NCI-H1436 (cell line): ENCODE measurements at regions not wholly inside any gene's neighbourhood (a gene's known extent, or its start where the extent isn't known, plus 50 kb on each side); places are given as distances from the start of the nearest gene placed in this dataset.

ENCODE experiments used
- DNase-seq: peaks from one replicate; lab custom pipeline; 2025; lab: John Stamatoyannopoulos, UW

- DNase-seq = no peak
Observed at GRCh38 chr4:60020389-60020788, 1179.7 kb upstream of the ADGRL3 start.

DNA sequence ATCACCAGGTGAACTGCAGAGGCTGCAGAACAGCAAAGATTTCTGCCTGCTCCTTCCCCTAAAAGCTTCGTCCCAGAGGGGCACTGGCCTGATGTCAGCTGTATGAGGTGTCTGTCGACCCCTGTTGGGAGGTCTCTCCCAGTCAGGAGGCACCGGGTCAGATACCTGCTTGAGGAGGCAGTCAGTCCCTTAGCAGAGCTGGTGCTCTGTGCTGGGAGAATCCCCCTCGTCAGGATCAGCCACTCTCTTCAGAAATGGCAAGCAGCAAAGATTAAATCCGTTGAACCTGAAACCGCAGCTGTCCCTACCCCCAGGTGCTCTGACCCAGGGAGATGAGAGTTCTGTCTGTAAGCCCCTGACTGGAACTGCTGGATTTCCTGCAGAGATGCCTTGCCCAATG, 1166.3 kb upstream of the ADGRL3 start:
- DNase-seq = no peak

DNA sequence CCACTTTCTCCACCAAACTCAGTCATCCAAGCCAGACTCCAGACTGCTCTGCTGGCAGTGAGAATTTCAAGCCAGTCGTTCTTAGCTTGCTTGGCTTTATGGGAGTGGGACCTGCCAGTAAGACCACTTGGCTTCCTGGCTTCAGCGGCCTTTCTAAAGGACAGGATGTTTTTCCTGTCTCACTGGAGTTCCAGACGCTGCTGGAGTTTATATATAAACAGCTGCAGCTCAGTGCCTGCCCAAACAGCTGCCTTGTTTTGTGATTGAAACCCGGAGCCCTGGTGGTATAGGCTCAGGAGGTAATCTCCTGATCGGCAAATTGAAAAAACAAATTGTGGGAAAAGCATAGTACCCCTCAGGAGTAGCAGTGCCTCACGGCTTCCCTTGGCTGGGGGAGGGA, 1165.8 kb upstream of the ADGRL3 start:
- no peak for DNase-seq

DNA sequence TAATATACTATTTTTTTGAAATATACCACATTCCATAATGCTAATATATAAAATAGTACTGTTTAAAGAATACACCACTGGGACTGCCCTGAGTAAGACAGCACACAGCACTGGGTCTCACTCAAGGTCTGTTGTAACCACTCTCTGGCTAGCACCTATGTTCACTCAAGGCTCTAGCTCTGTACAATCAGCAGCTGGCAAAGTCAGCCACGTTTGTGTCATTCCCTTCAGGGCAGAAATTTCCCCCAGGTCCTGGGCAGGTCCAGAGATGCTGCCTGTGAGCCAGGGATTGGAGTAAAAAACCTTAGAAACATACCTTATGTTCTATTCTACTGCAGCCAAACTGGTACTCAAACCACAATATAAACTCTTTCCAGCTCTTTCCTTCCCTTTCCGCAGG, 1160.2 kb upstream of the ADGRL3 start:
- no peak for DNase-seq

DNA sequence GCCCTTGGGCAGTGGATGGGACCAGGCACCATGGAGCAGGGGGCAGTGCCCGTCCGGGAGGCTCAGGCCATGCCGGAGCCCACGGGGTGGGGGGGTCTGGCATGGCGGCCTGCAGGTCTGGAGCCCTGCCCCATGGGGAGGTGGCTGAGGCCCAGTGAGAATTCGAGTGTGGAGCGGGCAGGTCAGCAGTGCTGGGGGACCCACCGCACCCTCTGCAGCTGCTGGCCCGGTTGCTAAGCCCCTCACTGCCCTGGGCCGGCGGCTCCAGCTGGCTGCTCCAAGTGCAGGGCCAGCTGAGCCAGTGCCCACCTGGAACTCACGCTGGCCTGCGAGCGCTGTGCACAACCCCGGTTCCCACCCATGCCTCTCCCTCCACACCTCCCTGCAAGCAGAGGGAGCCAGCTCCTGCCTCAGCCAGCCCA, 1157.9 kb upstream of the ADGRL3 start:
- no peak for DNase-seq

GRCh38 chr4:60042941-60043340, 1157.2 kb upstream of the ADGRL3 start:
- DNase-seq = no peak

GRCh38 chr4:60078984-60079383, 1121.1 kb upstream of the ADGRL3 start:
- DNase-seq = no peak

- no peak for DNase-seq
Observed at GRCh38 chr4:60081839-60082238, 1118.3 kb upstream of the ADGRL3 start.

DNA sequence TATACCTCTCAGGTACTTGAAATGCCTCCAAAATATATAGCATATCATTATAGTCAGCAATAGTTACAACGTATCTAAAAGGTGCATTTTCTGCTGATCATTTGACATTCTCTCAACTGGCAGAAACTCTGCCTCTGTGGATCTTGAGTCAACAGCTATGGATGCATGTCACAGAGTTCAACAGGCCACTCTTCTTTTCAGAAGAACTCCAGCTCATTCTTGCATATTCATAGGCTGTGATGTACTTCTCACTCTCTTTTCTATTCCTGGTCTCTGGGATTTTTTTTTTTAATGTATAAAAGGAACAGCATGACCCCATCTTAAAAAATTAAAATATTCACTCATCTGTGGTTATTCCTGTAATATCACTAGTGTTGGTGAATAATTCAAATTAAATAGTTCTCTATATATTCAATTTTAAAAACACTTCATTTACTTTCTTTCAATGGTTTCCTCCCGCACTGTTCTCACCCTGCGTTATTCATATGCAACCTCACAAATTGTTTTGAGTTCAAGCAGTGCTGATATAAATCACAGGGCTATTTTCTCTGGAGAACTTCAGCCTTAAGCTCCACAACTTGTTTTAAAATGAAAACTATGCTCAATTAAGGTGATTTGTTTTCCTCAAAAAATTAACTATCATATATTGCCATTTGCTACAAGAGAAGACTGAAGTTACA, 1111.2 kb upstream of the ADGRL3 start:
- DNase-seq = no peak

GRCh38 chr4:60089546-60090273, 1110.4 kb upstream of the ADGRL3 start:
- no peak for DNase-seq

DNA sequence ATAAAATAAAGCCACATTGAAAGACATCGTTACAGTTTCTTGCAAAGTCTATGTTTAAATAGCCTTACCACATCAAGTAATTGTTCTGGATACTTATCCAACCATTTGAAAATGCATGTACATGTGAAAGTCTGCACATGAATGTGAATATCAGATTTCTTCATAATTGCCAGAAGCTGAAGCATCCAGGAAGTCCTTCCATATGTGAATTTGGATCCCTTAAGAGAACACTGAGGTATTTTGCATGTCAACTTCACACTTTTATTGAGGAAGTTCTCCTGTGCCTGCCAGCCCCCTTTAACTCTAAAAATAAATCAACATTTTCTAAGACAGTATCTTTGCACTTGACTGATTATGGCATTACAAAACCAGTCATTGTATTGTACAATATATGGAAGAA, 1103.5 kb upstream of the ADGRL3 start:
- no peak for DNase-seq

DNA sequence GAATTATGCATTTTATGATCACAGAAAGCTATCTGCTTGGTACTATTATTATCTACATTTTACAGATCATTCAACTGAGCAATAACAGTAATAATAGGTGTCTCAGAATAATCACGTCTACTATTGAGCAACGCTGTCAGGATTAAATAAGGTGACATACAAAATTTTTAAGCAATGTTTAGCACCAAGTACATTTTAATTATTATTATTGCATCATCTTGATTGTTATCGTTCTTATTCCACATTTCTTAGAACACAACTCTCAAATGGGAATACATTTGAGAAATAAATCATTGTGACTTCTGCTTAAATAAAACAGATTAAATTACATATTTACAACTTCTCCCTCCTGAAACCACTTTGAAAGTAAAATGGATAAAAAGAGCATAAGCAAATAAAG, 1083.5 kb upstream of the ADGRL3 start:
- no peak for DNase-seq

DNA sequence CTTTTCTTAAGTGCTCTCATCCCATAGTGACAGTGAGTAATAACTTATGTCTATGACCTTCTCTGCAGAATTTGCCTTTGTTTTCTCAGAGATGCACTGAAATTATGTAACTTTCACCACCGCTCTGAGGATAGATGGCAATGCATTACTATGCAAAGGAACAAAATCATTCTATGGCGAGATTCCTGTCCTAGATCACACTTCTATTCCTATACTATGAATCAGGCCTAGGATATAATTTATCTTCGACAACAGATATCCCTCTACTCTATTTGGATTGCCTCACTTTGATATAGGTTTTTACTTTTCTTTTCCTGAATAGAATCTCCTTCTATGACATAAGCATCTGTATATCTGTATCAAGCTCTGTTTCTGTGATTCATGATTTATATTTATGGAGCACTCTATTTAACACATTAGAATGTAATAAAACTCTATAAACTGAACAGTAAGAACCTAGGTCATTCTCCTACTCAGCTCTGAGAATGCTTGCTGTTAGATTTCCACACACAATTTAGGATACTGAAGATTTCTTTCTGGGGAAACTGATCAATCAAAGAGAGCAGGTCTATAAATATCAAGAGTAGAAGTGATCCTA, 1082.3 kb upstream of the ADGRL3 start:
- DNase-seq = no peak

DNA sequence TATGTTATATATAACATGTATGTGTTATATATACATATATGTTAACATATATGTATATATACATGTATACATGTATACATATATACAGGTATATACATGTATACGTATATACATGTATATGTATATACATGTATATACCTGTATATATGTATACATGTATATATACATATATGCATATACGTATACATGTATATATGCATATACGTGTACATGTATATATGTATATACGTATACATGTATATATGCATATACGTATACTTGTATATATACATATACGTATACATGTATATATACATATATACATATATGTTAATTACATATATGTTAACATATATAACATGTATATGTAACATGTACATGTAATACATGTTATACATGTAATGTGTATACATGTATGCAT, 1077.3 kb upstream of the ADGRL3 start:
- DNase-seq = no peak

DNA sequence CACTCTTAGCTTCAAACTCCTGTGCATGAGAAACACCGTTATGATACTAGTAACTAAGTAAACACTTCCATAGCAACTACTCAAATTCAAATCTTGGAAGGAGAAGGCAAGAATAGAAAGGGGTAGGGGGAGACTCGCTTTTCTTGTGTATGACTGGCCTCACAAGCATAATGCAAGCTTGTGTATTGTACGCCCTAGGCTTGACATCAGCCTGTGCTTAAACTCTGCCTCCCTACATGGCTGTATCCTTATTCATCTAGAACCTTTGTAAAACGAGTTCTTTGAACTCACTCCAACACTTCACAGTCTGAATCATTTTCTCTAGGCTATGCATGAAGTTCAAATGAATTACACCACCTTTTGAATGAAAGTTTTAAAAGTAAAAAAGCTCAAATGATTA, 1071.2 kb upstream of the ADGRL3 start:
- DNase-seq = no peak

DNA sequence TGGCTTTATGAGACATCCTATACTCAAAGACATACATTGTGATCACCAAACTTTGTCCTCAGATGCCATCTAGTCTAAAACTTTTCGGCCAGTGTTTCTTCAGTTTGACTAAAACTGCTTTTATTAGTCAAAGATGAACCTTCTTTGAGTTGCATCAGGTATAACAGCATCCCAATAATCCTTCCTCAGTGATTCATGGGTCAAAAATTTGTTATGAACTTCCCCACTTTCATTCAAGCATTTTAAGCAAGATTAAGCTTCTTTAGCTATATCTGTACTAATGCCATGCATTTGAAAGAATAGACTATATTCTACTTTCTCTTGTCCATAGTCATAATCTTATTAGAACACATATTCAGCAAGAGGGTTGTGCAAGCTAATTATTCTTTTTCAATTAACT, 1070.4 kb upstream of the ADGRL3 start:
- DNase-seq = no peak

DNA sequence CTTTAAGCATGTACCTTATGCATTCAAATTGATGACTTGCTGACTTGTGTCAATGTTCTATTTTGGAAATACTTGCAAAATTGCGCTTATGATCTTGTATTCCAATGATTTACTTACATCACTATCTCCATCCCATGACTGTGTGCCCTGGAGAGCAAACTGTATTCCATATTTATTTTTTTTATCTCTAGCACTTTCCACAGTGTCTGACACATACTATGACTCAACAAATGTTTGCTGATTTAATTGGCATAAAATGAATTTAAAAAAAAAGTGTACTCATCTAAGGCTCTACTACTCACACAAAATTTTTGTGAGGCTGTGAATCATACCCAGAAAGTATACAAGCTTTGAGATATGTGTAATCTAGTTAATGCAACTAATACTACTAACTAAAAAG, 1066.8 kb upstream of the ADGRL3 start:
- DNase-seq = no peak

DNA sequence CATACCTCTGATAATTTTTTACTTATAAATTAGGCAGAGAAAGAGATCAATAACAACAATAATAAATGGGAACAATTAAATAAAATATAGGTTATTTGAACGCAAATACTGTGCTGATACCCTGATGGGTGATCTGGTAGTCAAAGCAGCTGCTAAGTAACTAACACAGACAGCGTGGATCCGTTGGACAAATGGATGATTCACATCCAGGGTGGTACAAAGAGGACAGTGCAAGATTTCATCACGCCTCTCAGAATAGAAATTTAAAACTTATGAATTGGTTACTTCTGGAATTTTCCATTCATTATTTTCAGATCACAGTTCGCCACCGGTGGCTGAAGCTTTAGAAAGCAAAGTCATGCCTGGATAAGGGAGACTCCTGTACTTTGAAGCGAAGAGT, 1066.0 kb upstream of the ADGRL3 start:
- DNase-seq = no peak

DNA sequence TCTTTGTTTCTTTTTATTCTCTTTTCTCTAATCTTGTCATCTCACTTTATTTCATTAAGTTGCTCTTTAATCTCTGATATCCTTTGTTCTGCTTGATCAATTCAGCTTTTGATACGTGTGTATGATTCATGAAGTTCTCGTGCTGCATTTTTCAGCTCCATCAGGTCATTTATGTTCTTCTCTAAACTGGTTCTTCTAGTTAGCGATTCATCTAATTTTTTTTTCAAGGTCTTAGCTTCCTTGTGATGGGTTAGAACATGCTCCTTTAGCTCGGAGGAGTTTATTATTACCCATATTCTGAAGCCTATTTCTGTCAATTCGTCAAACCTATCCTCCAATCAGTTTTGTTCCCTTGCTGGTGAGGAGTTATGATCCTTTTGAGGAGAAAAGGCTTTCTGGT, 1045.0 kb upstream of the ADGRL3 start:
- DNase-seq = no peak

- no peak for DNase-seq
Observed at GRCh38 chr4:60173103-60173502, 1027.0 kb upstream of the ADGRL3 start.

- no peak for DNase-seq
Observed at GRCh38 chr4:60173718-60174117, 1026.4 kb upstream of the ADGRL3 start.

- DNase-seq = no peak
Observed at GRCh38 chr4:60175241-60175640, 1024.9 kb upstream of the ADGRL3 start.

- no peak for DNase-seq
Observed at GRCh38 chr4:60187428-60187827, 1012.7 kb upstream of the ADGRL3 start.

GRCh38 chr4:60189286-60189685, 1010.8 kb upstream of the ADGRL3 start:
- no peak for DNase-seq
